HCT116 (cell line): ENCODE measurements at regions not wholly inside any gene's neighbourhood (a gene's known extent, or its start where the extent isn't known, plus 50 kb on each side); places are given as distances from the start of the nearest gene placed in this dataset.

Experiments
- ATAC-seq: fragments of 200-7000 bp; cut with Tn5 transposase; 2 replicates; pipeline ENCODE4 v1.9.1; 2020; ENCODE audit warnings: mild to moderate bottlenecking, moderate library complexity
- BruUV-seq: library from RNA; stranded (reverse); fragments of 400-500 nt; replicated peaks from 2 replicates; lab custom pipeline; 2021; lab: Mats Ljungman, UMichigan
- CTCF ChIA-PET: fragments of 300-600 bp; sonication (Branson Sonifier 250); formaldehyde crosslinking; loops from one replicate; lab custom pipeline; 2021; ENCODE audit warnings: antibody characterized with exemption; lab: Charles Lee
- POLR2A ChIA-PET: fragments of 300-600, 350-600 bp; sonication (Branson Sonifier 250); formaldehyde crosslinking; loops from one replicate; lab custom pipeline; 2021; ENCODE audit warnings: antibody characterized with exemption; lab: Charles Lee
- RAD21 ChIA-PET, 2 experiments: fragments of 300-600 bp; sonication (Branson Sonifier 250); formaldehyde crosslinking; loops; one replicate each; lab custom pipeline; 2023; ENCODE audit warnings: low total read pairs in 2 of 2; ENCODE audit not compliant: uncharacterized antibody in 2 of 2, unreplicated experiment in 2 of 2, low non-redundant PET in 1 of 2; lab: Charles Lee
- DNase-seq: peaks from one replicate; pipeline ENCODE4 v3.0.0-alpha.2; 2010; ENCODE audit warnings: low read depth, low spot score
- H2AFZ ChIP-seq: fragments of 200-600 bp; shearing (Covaris generic), sonication (generic); 2 replicates; pipeline ENCODE4 v1.6.1; 2017; ENCODE audit warnings: low read depth, mixed run types, mixed read lengths, antibody characterized with exemption, low read length; ENCODE audit not compliant: poor library complexity, severe bottlenecking
- H3K27ac ChIP-seq: 2 replicates; pipeline ENCODE4 v1.5.1; 2012; ENCODE audit warnings: low read depth, low read length
- H3K27me3 ChIP-seq: fragments of 200-600 bp; sonication (generic); 2 replicates; pipeline ENCODE4 v1.6.1; 2016; ENCODE audit warnings: mixed run types, low read length, mixed read lengths; ENCODE audit not compliant: insufficient read depth
- H3K36me3 ChIP-seq, 2 experiments: fragments of 200-500 bp in 1 of 2; fragments of 200-600 bp in 1 of 2; sonication (Bioruptor generic) in 1 of 2; sonication (generic) in 1 of 2; 2 replicates each; pipeline versions ENCODE4 v1.5.1 to v1.6.1; 2014 to 2016; ENCODE audit warnings: low read length in 2 of 2, inconsistent platforms in 1 of 2, mixed read lengths in 1 of 2, mixed run types in 1 of 2; ENCODE audit not compliant: insufficient read depth in 2 of 2, control insufficient read depth in 1 of 2
- H3K4me1 ChIP-seq, 2 experiments: fragments of 200-600 bp in 1 of 2; sonication (generic) in 1 of 2; 2 replicates each; pipeline versions ENCODE4 v1.5.1 to v1.6.1; 2012 to 2017; ENCODE audit warnings: low read length in 2 of 2, inconsistent platforms in 1 of 2, mild to moderate bottlenecking in 1 of 2, mixed read lengths in 1 of 2, mixed run types in 1 of 2, moderate library complexity in 1 of 2; ENCODE audit not compliant: insufficient read depth in 2 of 2, control insufficient read depth in 1 of 2
- H3K4me2 ChIP-seq: fragments of 200-600 bp; sonication (generic); 2 replicates; pipeline ENCODE4 v1.6.1; 2017; ENCODE audit warnings: mixed run types, low read length, mixed read lengths
- H3K4me3 ChIP-seq, 2 experiments: fragments of 200-600 bp in 1 of 2; sonication (generic) in 1 of 2; replicated peaks in 1 of 2; 2 replicates each; pipeline ENCODE4 v1.5.1; 2011 to 2016; ENCODE audit warnings: low read length in 2 of 2, control low read depth in 1 of 2, low read depth in 1 of 2, mild to moderate bottlenecking in 1 of 2, mixed read lengths in 1 of 2, mixed run types in 1 of 2
- H3K79me2 ChIP-seq: fragments of 200-600 bp; sonication (generic); 2 replicates; pipeline ENCODE4 v1.6.1; 2017; ENCODE audit warnings: mild to moderate bottlenecking, mixed run types, low read length, moderate library complexity, mixed read lengths; ENCODE audit not compliant: insufficient read depth
- H3K9ac ChIP-seq: fragments of 200-600 bp; sonication (generic); 2 replicates; pipeline ENCODE4 v1.6.1; 2016; ENCODE audit warnings: low read length, mixed read lengths
- H3K9me2 ChIP-seq: fragments of 200-600 bp; sonication (generic), shearing (Covaris generic); 2 replicates; pipeline ENCODE4 v1.6.1; 2017; ENCODE audit warnings: mixed run types, mild to moderate bottlenecking, moderate library complexity; ENCODE audit not compliant: insufficient read depth
- H3K9me3 ChIP-seq, 2 experiments: fragments of 200-500 bp in 1 of 2; fragments of 200-600 bp in 1 of 2; sonication (Bioruptor generic) in 1 of 2; sonication (generic) in 1 of 2; 2 replicates each; pipeline ENCODE4 v1.6.1; 2014 to 2017; ENCODE audit warnings: low read length in 2 of 2, mixed read lengths in 2 of 2, inconsistent platforms in 1 of 2, low read depth in 1 of 2, mild to moderate bottlenecking in 1 of 2, mixed run types in 1 of 2, moderate library complexity in 1 of 2; ENCODE audit not compliant: control insufficient read depth in 1 of 2, insufficient read depth in 1 of 2
- H4K20me1 ChIP-seq: fragments of 200-600 bp; sonication (generic), shearing (Covaris generic); 2 replicates; pipeline ENCODE4 v1.6.1; 2017; ENCODE audit warnings: mixed run types, mild to moderate bottlenecking, moderate library complexity; ENCODE audit not compliant: insufficient read depth
- ATF3 ChIP-seq: IDR thresholded peaks from 2 replicates; pipeline ENCODE4 v1.6.1; 2012
- CEBPB ChIP-seq: IDR thresholded peaks from 2 replicates; pipeline ENCODE4 v1.6.1; 2012; ENCODE audit warnings: low read depth
- CTCF ChIP-seq, 3 experiments: fragments of 200-600 bp in 1 of 3; sonication (generic) in 1 of 3; IDR thresholded peaks in 2 of 3; conservative IDR thresholded peaks in 1 of 3; 2 replicates each; pipeline ENCODE4 v1.5.1; 2012 to 2017; ENCODE audit warnings: low read depth in 2 of 3, low read length in 2 of 3, antibody characterized with exemption in 1 of 3, borderline replicate concordance in 1 of 3, control low read depth in 1 of 3, mild to moderate bottlenecking in 1 of 3, mixed read lengths in 1 of 3, mixed run types in 1 of 3, moderate library complexity in 1 of 3; ENCODE audit not compliant: insufficient read depth in 1 of 3
- EGR1 ChIP-seq: IDR thresholded peaks from 2 replicates; pipeline ENCODE4 v1.6.1; 2012; ENCODE audit warnings: low read depth
- JUND ChIP-seq: IDR thresholded peaks from 2 replicates; pipeline ENCODE4 v1.6.1; 2012
- MAX ChIP-seq: IDR thresholded peaks from 2 replicates; pipeline ENCODE4 v1.6.1; 2012
- RAD21 ChIP-seq: IDR thresholded peaks from 2 replicates; pipeline ENCODE4 v1.6.1; 2012; ENCODE audit warnings: low read depth, mild to moderate bottlenecking
- REST ChIP-seq: IDR thresholded peaks from 2 replicates; pipeline ENCODE4 v1.6.1; 2012; ENCODE audit warnings: low read depth
- SIN3A ChIP-seq: IDR thresholded peaks from 2 replicates; pipeline ENCODE4 v1.6.1; 2012; ENCODE audit warnings: low read depth
- SP1 ChIP-seq: IDR thresholded peaks from 2 replicates; pipeline ENCODE4 v1.6.1; 2012; ENCODE audit warnings: low read depth
- YY1 ChIP-seq: IDR thresholded peaks from 2 replicates; pipeline ENCODE4 v1.6.1; 2011; ENCODE audit warnings: low read length, low read depth, moderate library complexity, mild to moderate bottlenecking; ENCODE audit not compliant: insufficient replicate concordance; ENCODE audit errors: extremely low read depth
- ZBTB33 ChIP-seq: IDR thresholded peaks from 2 replicates; pipeline ENCODE4 v1.6.1; 2011; ENCODE audit warnings: mild to moderate bottlenecking, low read length, moderate library complexity; ENCODE audit not compliant: insufficient replicate concordance; ENCODE audit errors: extremely low read depth
- ZFX ChIP-seq: fragments of 450-650 bp; IDR thresholded peaks from 2 replicates; pipeline ENCODE4 v1.6.1; 2017
- ZNF274 ChIP-seq: fragments of 200-500 bp; sonication (Bioruptor generic); IDR thresholded peaks from 2 replicates; pipeline ENCODE4 v1.6.1; 2014; ENCODE audit warnings: mild to moderate bottlenecking, low read depth, low read length, inconsistent platforms
- intact Hi-C: fragments of 100-400 bp; cut with micrococcal nuclease; formaldehyde crosslinking; loops from 2 replicates; pipeline ENCODE4 v1.10.0; 2022

- Histone ChIP-seq H3K4me3 (no peak overlapping the region), H3K27ac (no peak overlapping the region), H3K9me2 (no peaks in the 10 kb centered on the region), H3K79me2 (no peaks in the 10 kb centered on the region), H3K9ac (no peak overlapping the region), H3K4me1 (peaks cover 13 to 24% of the 10 kb centered on the region in 2 experiments; a peak in 3 of 4 replicates), H4K20me1 (no peaks in the 10 kb centered on the region), H3K36me3 (no peaks in the 10 kb centered on the region), H2AFZ (no peak overlapping the region), H3K27me3 (no peaks in the 10 kb centered on the region), H3K4me2 (no peak overlapping the region), H3K9me3 (no peaks in the 10 kb centered on the region)
- ChIA-PET POLR2A (no interaction called here), CTCF (interaction anchor here (1.1 to 1.7 kb wide), 3 partner anchors 27 to 441 kb away, joined by 3 to 4 read pairs (median 3); no protein-coding TSS in a partner anchor), RAD21 (no interaction called here)
- no peak for ATAC-seq
- DNase-seq = no peak
- BruUV-seq = no TSS peak
- TF ChIP-seq SIN3A = no peak
- no peak for TF ChIP-seq REST
- no peak for TF ChIP-seq ZNF274
- no peak for TF ChIP-seq CEBPB
- no peak for TF ChIP-seq CTCF (IDR thresholded peaks at IDR 0.05 in 2 of 3, conservative IDR thresholded peaks at IDR 0.05 in 1 of 3; ENCODE audit: borderline replicate concordance in 1 of 3, insufficient read depth in 1 of 3, low read depth in 2 of 3, low read length in 2 of 3)
- TF ChIP-seq EGR1 = no peak
- no peak for TF ChIP-seq MAX
- TF ChIP-seq ZBTB33 = no peak
- TF ChIP-seq ZFX = no peak
- TF ChIP-seq SP1 = no peak
- TF ChIP-seq JUND = no peak
- TF ChIP-seq YY1 = no peak
- no peak for TF ChIP-seq ATF3
- no peak for TF ChIP-seq RAD21
- intact Hi-C loops = no loop called here
These were observed 312.4 kb downstream of the MTX2 start for GRCh38 chr2:176581557-176582165.
